SK-N-SH treated with all-trans-retinoic acid at 6 μM for 48 hours (cell line): ENCODE measurements at regions not wholly inside any gene's neighbourhood (a gene's known extent, or its start where the extent isn't known, plus 50 kb on each side); places are given as distances from the start of the nearest gene placed in this dataset.

ENCODE experiments used
- ESRRG ChIP-seq: fragments of 250-450 bp; sonication (Bioruptor Pico); IDR thresholded peaks from 2 replicates; pipeline ENCODE4 v1.6.1; 2021; ENCODE audit warnings: mild to moderate bottlenecking
- ISL1 ChIP-seq: fragments of 250-450 bp; sonication (Bioruptor Pico); IDR thresholded peaks from 2 replicates; pipeline ENCODE4 v2.1.2; 2022; ENCODE audit warnings: mild to moderate bottlenecking, moderate library complexity
- ZNF565 ChIP-seq: fragments of 450-650 bp; formaldehyde crosslinking; conservative IDR thresholded peaks from 2 replicates; pipeline ENCODE4 v1.5.0; 2020; ENCODE audit warnings: low read depth, mild to moderate bottlenecking, moderate library complexity

DNA sequence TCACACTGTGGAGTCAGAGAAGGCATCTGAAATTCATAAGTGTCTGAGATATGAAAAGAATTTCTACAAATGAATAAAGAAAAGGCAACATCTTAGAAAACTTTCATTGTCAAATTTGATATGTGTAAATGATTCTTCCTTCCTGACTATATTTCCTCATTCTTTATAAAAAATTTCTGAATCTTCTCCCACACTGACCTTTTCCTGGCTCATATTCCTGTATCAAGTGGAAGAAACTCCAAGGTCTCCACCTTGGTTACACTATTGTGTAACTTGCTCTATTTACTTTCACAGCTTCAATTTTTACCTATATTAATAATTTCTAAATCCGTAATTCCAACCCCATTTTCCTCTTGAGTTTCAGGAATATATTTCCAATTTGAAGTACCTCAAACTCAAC, 93.5 kb upstream of the FBXL7 start:
- no peak for TF ChIP-seq ZNF565
- no peak for TF ChIP-seq ESRRG (CRISPR knock-in tag)
- TF ChIP-seq ISL1 (CRISPR knock-in tag) = no peak
